ENCODE measurements at regions not wholly inside any gene's neighbourhood (a gene's known extent, or its start where the extent isn't known, plus 50 kb on each side); places are given as distances from the start of the nearest gene placed in this dataset.

- no peak for TF ChIP-seq YY1 (IDR thresholded peaks at IDR 0.05; ENCODE audit: insufficient read depth, insufficient read length)
- no peak for TF ChIP-seq SUZ12 (IDR thresholded peaks at IDR 0.05; ENCODE audit: extremely low read depth, insufficient read depth, insufficient read length)
Observed at GRCh38 chr2:238743243-238744065, 104.4 kb upstream of the TWIST2 start.

Data from NT2/D1 (cell line).